ENCODE measurements at regions not wholly inside any gene's neighbourhood (a gene's known extent, or its start where the extent isn't known, plus 50 kb on each side); places are given as distances from the start of the nearest gene placed in this dataset.

DNA sequence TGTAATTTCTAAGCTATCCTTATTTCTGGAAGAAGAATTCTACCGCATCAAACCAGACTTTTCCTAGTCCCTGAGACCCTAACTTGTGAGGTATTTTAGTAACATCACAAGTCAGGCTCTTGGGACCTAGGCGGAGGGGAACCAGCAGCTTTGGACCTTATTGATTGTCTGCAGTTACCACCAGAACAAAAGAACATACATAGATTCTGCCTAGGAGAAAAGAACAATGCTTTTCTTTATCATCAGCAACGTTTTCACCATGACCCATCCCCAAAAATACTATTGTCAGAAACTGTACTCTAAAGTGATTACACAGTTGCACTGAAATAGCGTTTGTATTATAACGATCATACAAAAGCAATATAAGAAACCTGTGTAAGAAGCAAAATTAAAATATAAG is 860.4 kb downstream of the USP25 start:
- in situ Hi-C loops (cut with MboI; ENCODE audit: low pct_unique_long_range_greater_than_20kb, low sequenced_read_pairs, unreplicated experiment): loop anchor here (25.0 kb wide), 1 partner anchor 97 kb away; no protein-coding TSS in a partner anchor
- no peak for DNase-seq (ENCODE audit: low spot score)
- TF ChIP-seq, protein P1, sequence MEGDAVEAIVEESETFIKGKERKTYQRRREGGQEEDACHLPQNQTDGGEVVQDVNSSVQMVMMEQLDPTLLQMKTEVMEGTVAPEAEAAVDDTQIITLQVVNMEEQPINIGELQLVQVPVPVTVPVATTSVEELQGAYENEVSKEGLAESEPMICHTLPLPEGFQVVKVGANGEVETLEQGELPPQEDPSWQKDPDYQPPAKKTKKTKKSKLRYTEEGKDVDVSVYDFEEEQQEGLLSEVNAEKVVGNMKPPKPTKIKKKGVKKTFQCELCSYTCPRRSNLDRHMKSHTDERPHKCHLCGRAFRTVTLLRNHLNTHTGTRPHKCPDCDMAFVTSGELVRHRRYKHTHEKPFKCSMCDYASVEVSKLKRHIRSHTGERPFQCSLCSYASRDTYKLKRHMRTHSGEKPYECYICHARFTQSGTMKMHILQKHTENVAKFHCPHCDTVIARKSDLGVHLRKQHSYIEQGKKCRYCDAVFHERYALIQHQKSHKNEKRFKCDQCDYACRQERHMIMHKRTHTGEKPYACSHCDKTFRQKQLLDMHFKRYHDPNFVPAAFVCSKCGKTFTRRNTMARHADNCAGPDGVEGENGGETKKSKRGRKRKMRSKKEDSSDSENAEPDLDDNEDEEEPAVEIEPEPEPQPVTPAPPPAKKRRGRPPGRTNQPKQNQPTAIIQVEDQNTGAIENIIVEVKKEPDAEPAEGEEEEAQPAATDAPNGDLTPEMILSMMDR (IDR thresholded peaks at IDR 0.05; ENCODE audit: extremely low read depth, insufficient read depth, missing control alignments): no peak

- TF ChIP-seq, protein P1 (IDR thresholded peaks at IDR 0.05; ENCODE audit: extremely low read depth, insufficient read depth, missing control alignments): no peak
- DNase-seq (ENCODE audit: low spot score): no peak
- in situ Hi-C loops (cut with MboI; ENCODE audit: low pct_unique_long_range_greater_than_20kb, low sequenced_read_pairs, unreplicated experiment): loop anchor here (25.0 kb wide), 1 partner anchor 97 kb away; no protein-coding TSS in a partner anchor
Observed at GRCh38 chr21:16590641-16591292, 861.0 kb downstream of the USP25 start.

DNA sequence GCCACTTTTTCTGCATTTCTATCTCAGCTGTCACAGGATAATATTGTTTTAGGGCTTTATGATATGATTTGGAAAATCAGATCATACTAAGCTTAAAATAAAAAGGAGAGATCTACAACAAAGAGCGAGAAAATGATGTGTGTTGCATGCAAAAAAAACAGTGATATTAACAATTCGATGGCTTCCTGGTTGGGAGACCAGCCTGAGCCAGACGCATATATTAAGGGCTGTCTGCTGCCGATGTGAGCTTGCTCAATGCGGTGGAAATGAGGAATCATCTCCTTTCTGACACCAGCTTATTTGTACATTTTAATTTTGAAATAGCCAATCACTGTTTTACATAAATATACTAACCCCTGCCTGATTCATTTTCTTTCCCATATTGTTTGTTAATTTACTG is 862.6 kb downstream of the USP25 start:
- in situ Hi-C loops (cut with MboI; ENCODE audit: low pct_unique_long_range_greater_than_20kb, low sequenced_read_pairs, unreplicated experiment): loop anchor here (25.0 kb wide), 1 partner anchor 95 kb away; no protein-coding TSS in a partner anchor
- no peak for DNase-seq (ENCODE audit: low spot score)
- TF ChIP-seq, protein P1 (IDR thresholded peaks at IDR 0.05; ENCODE audit: extremely low read depth, insufficient read depth, missing control alignments): no peak

GRCh38 chr21:16594191-16594590 is 864.4 kb downstream of the USP25 start:
- TF ChIP-seq, protein P1 (IDR thresholded peaks at IDR 0.05; ENCODE audit: extremely low read depth, insufficient read depth, missing control alignments): no peak
- DNase-seq (ENCODE audit: low spot score): no peak
- in situ Hi-C loops (cut with MboI; ENCODE audit: low pct_unique_long_range_greater_than_20kb, low sequenced_read_pairs, unreplicated experiment): loop anchor here (25.0 kb wide), 1 partner anchor 93 kb away; no protein-coding TSS in a partner anchor

DNA sequence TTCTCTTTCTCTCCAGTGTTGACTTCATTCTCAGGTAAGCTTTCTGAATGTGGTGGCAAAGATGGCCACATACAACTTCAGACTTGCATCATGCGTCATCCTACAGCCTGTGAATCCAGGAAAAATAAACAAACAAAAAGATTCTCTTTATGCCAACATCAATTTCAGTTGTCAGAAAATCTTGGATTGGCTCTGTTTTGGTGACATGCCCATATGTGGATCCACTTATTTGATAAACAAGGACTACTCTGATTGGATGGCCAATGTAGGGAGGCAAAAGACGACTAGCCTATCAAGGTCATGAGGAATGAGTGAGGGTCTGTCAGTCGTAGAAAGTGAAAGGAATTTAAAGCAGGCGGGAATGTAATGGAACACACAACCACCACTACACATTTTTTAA is 866.6 kb downstream of the USP25 start:
- in situ Hi-C loops (cut with MboI; ENCODE audit: low pct_unique_long_range_greater_than_20kb, low sequenced_read_pairs, unreplicated experiment): loop anchor here (25.0 kb wide), 1 partner anchor 91 kb away; no protein-coding TSS in a partner anchor

GRCh38 chr21:16597753-16598152 is 868.0 kb downstream of the USP25 start:
- DNase-seq (ENCODE audit: low spot score): no peak
- in situ Hi-C loops (cut with MboI; ENCODE audit: low pct_unique_long_range_greater_than_20kb, low sequenced_read_pairs, unreplicated experiment): loop anchor here (25.0 kb wide), 1 partner anchor 90 kb away; no protein-coding TSS in a partner anchor
- TF ChIP-seq, protein P1 (IDR thresholded peaks at IDR 0.05; ENCODE audit: extremely low read depth, insufficient read depth, missing control alignments): no peak

More for the DNA sequence above, 866.6 kb downstream of the USP25 start:
- TF ChIP-seq, protein P1 (IDR thresholded peaks at IDR 0.05; ENCODE audit: extremely low read depth, insufficient read depth, missing control alignments): no peak
- no peak for DNase-seq (ENCODE audit: low spot score)
